Suprapubic skin (tissue), 4 donors: ENCODE measurements at regions not wholly inside any gene's neighbourhood (a gene's known extent, or its start where the extent isn't known, plus 50 kb on each side); places are given as distances from the start of the nearest gene placed in this dataset.

Experiments
- DNase-seq, 2 donors: peaks; one replicate each; pipeline ENCODE4 v3.0.0-alpha.2; 2019; ENCODE audit warnings: low spot score in 2 of 2
- H3K27ac ChIP-seq: fragments of 200-600 bp; sonication (generic); one replicate; pipeline ENCODE4 v1.5.1; 2019
- H3K27me3 ChIP-seq: fragments of 200-600 bp; sonication (generic); one replicate; pipeline ENCODE4 v1.5.1; 2019
- H3K36me3 ChIP-seq: fragments of 200-600 bp; sonication (generic); one replicate; pipeline ENCODE4 v1.5.1; 2019
- H3K4me1 ChIP-seq: fragments of 200-600 bp; sonication (generic); one replicate; pipeline ENCODE4 v1.5.1; 2019
- H3K4me3 ChIP-seq: fragments of 200-600 bp; sonication (generic); one replicate; pipeline ENCODE4 v1.5.1; 2019; ENCODE audit warnings: mild to moderate bottlenecking
- H3K9me3 ChIP-seq: fragments of 200-600 bp; sonication (generic); one replicate; pipeline ENCODE4 v1.5.1; 2019
- CTCF ChIP-seq, 2 donors: fragments of 200-600 bp in 1 of 2; fragments of 450-650 bp in 1 of 2; sonication (generic) in 1 of 2; IDR thresholded peaks; one replicate each; pipeline ENCODE4 v1.5.1; 2016 to 2019; ENCODE audit warnings: antibody characterized with exemption in 2 of 2, mild to moderate bottlenecking in 1 of 2, moderate library complexity in 1 of 2
- EP300 ChIP-seq: sonication (generic); formaldehyde crosslinking; IDR thresholded peaks from one replicate; pipeline ENCODE4 v1.6.1; 2017; ENCODE audit warnings: antibody characterized with exemption
- POLR2A ChIP-seq, 2 donors: fragments of 450-650 bp; IDR thresholded peaks; one replicate each; pipeline ENCODE4 v1.6.1; 2017; ENCODE audit warnings: antibody characterized with exemption in 2 of 2, mild to moderate bottlenecking in 2 of 2, moderate library complexity in 2 of 2
- POLR2AphosphoS5 ChIP-seq, 3 donors: sonication (generic); formaldehyde crosslinking; IDR thresholded peaks; one replicate each; pipeline ENCODE4 v1.6.1; 2017; ENCODE audit warnings: antibody characterized with exemption in 3 of 3
- WGBS: methylation state at CpG from one replicate; pipeline ENCODE4 v1.1.5; 2018; 5-methylcytosine and 5-hydroxymethylcytosine counted together

GRCh38 chr17:404703-405102 lies 52.1 kb upstream of the RPH3AL start:
- no peak overlapping the region for H3K4me3 ChIP-seq
- H3K9me3 ChIP-seq = no peaks in the 10 kb centered on the region
- H3K4me1 ChIP-seq = peaks cover 5% of the 10 kb centered on the region
- 76% methylated on average over 7 of the region's 7 CpGs for WGBS
- H3K27me3 ChIP-seq = no peaks in the 10 kb centered on the region
- no peak for TF ChIP-seq CTCF (IDR thresholded peaks at IDR 0.05)
- no peak for TF ChIP-seq EP300
- TF ChIP-seq POLR2A (IDR thresholded peaks at IDR 0.05) = no peak
- no peak for TF ChIP-seq POLR2AphosphoS5 (IDR thresholded peaks at IDR 0.05)
- H3K27ac ChIP-seq = no peak overlapping the region
- DNase-seq = no peak
- no peaks in the 10 kb centered on the region for H3K36me3 ChIP-seq
